WTC11 (cell line): ENCODE measurements at regions not wholly inside any gene's neighbourhood (a gene's known extent, or its start where the extent isn't known, plus 50 kb on each side); places are given as distances from the start of the nearest gene placed in this dataset.

Source experiments
- CTCF ChIP-seq: fragments of 200-600 bp; IDR thresholded peaks from 2 replicates; pipeline ENCODE4 v1.8.0; 2022; ENCODE audit warnings: antibody characterized with exemption
- IRF2 ChIP-seq: sonication (generic); formaldehyde crosslinking; IDR thresholded peaks from 2 replicates; pipeline ENCODE4 v1.8.0; 2022; ENCODE audit warnings: low read depth, missing genetic modification reagents, borderline replicate concordance
- ZNF317 ChIP-seq: sonication (generic); formaldehyde crosslinking; IDR thresholded peaks from 2 replicates; pipeline ENCODE4 v1.8.1; 2023; ENCODE audit warnings: low read depth, mild to moderate bottlenecking, moderate library complexity, missing genetic modification reagents, borderline replicate concordance

GRCh38 chr11:8330404-8330803, 66.7 kb upstream of the LMO1 start:
- no peak for TF ChIP-seq CTCF
- TF ChIP-seq IRF2 (CRISPR knock-in tag), result no peak
- no peak for TF ChIP-seq ZNF317
